NB4 (cell line): ENCODE measurements at regions not wholly inside any gene's neighbourhood (a gene's known extent, or its start where the extent isn't known, plus 50 kb on each side); places are given as distances from the start of the nearest gene placed in this dataset.

Experiments used
- DNase-seq: peaks from one replicate; pipeline ENCODE4 v3.0.0; 2010; ENCODE audit warnings: low read depth
- H3K4me3 ChIP-seq: one replicate; pipeline ENCODE4 v1.5.1; 2011; ENCODE audit warnings: mild to moderate bottlenecking, low read depth, low read length, moderate library complexity
- CTCF ChIP-seq: IDR thresholded peaks from one replicate; pipeline ENCODE4 v1.5.1; 2012; ENCODE audit warnings: low read depth, low read length
- MAX ChIP-seq: IDR thresholded peaks from 2 replicates; pipeline ENCODE4 v1.6.1; 2011; ENCODE audit warnings: low read depth, low read length
- MYC ChIP-seq: IDR thresholded peaks from 2 replicates; pipeline ENCODE4 v1.6.1; 2011; ENCODE audit warnings: low read depth, low read length
- POLR2A ChIP-seq: IDR thresholded peaks from 2 replicates; pipeline ENCODE4 v1.6.1; 2011; ENCODE audit warnings: mild to moderate bottlenecking; ENCODE audit not compliant: insufficient read length; ENCODE audit errors: extremely low read depth

GRCh38 chr11:92643827-92644226 is 325.6 kb upstream of the MTNR1B start:
- no peak for DNase-seq
- H3K4me3 ChIP-seq: no peak overlapping the region
- TF ChIP-seq MYC (no peak), MAX (no peak), POLR2A (no peak), CTCF (no peak)

- no peak for TF ChIP-seq MYC
- TF ChIP-seq POLR2A: no peak
- no peak for TF ChIP-seq MAX
- no peak for TF ChIP-seq CTCF
- no peak overlapping the region for H3K4me3 ChIP-seq
- no peak for DNase-seq
Observed at GRCh38 chr11:92644595-92645445, 324.6 kb upstream of the MTNR1B start.

- no peak overlapping the region for H3K4me3 ChIP-seq
- no peak for TF ChIP-seq POLR2A
- no peak for TF ChIP-seq MYC
- no peak for TF ChIP-seq CTCF
- no peak for TF ChIP-seq MAX
- no peak for DNase-seq
Observed at GRCh38 chr11:92651159-92651558, 318.3 kb upstream of the MTNR1B start.

GRCh38 chr11:92653454-92653853 is 316.0 kb upstream of the MTNR1B start:
- no peak overlapping the region for H3K4me3 ChIP-seq
- TF ChIP-seq MYC (no peak), MAX (no peak), POLR2A (no peak), CTCF (no peak)
- DNase-seq: no peak

- no peak overlapping the region for H3K4me3 ChIP-seq
- TF ChIP-seq MYC: no peak
- TF ChIP-seq MAX: no peak
- TF ChIP-seq CTCF: no peak
- no peak for TF ChIP-seq POLR2A
- no peak for DNase-seq
Observed at GRCh38 chr11:92656783-92657182, 312.7 kb upstream of the MTNR1B start.
